Uterus (tissue), 3 donors: ENCODE measurements at regions not wholly inside any gene's neighbourhood (a gene's known extent, or its start where the extent isn't known, plus 50 kb on each side); places are given as distances from the start of the nearest gene placed in this dataset.

ENCODE experiments used
- DNase-seq, 2 donors: peaks; one replicate each; pipeline ENCODE4 v3.0.0-alpha.2; 2019 to 2020
- H3K27ac ChIP-seq, 2 donors: fragments of 200-600 bp; sonication (generic); 1 replicate in 1 of 2; 2 replicates in 1 of 2; pipeline ENCODE4 v1.5.1; 2016 to 2018
- H3K27me3 ChIP-seq, 2 donors: fragments of 200-600 bp; sonication (generic); one replicate each; pipeline ENCODE4 v1.5.1; 2018 to 2019; ENCODE audit warnings: control low read depth in 1 of 2
- H3K36me3 ChIP-seq, 2 donors: fragments of 200-600 bp; sonication (generic); one replicate each; pipeline ENCODE4 v1.5.1; 2019; ENCODE audit warnings: control low read depth in 1 of 2
- H3K4me1 ChIP-seq, 2 donors: fragments of 200-600 bp; sonication (generic); one replicate each; pipeline ENCODE4 v1.5.1; 2018 to 2019; ENCODE audit warnings: control low read depth in 1 of 2
- H3K4me3 ChIP-seq, 2 donors: fragments of 200-600 bp; sonication (generic); 1 replicate in 1 of 2; 2 replicates in 1 of 2; pipeline ENCODE4 v1.5.1; 2018 to 2019; ENCODE audit warnings: mild to moderate bottlenecking in 1 of 2
- H3K9me3 ChIP-seq, 2 donors: fragments of 200-600 bp; sonication (generic); one replicate each; pipeline ENCODE4 v1.5.1; 2019; ENCODE audit warnings: control low read depth in 1 of 2
- POLR2A ChIP-seq, 2 donors: fragments of 450-650 bp; IDR thresholded peaks; one replicate each; pipeline ENCODE4 v1.6.1; 2016; ENCODE audit warnings: antibody characterized with exemption in 2 of 2, mild to moderate bottlenecking in 1 of 2, moderate library complexity in 1 of 2
- intact Hi-C: fragments of 100-400 bp; cut with DNase I; formaldehyde crosslinking; loops from one replicate; pipeline ENCODE4 v1.15.1; 2023; ENCODE audit warnings: low total_unique reads
- TF ChIP-seq, protein P1 (sequence below), 4 experiments: fragments of 200-600 bp in 2 of 4; fragments of 450-650 bp in 2 of 4; sonication (generic) in 2 of 4; IDR thresholded peaks; one replicate each; pipeline ENCODE4 v1.5.1; 2016 to 2019; ENCODE audit warnings: antibody characterized with exemption in 4 of 4, mild to moderate bottlenecking in 2 of 4, moderate library complexity in 1 of 4
- donor health status: DM: yes; HTN: yes; CAD: no.

DNA sequence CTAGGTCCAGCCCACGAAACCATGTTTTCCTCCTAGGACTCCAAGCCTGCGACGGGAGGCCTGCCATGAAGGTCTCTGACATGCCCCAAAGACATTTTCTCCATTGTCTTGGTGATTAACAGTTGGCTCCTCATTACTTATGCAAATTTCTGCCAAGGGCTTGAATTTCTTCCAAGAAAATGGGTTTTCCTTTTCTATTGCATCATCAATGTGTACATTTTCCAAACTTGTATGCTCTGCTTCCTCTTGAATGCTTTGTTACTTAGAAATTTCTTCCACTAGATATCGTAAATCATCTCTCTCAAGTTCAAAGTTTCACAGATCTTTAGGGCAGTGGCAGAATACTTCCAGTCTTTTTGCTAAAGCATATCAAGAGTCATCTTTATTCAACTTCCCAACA is 1792.7 kb upstream of the CDH9 start:
- intact Hi-C loops = no loop called here
- DNase-seq = no peak

GRCh38 chr5:28823231-28823630 is 1784.8 kb upstream of the CDH9 start:
- intact Hi-C loops = no loop called here
- TF ChIP-seq, protein P1, sequence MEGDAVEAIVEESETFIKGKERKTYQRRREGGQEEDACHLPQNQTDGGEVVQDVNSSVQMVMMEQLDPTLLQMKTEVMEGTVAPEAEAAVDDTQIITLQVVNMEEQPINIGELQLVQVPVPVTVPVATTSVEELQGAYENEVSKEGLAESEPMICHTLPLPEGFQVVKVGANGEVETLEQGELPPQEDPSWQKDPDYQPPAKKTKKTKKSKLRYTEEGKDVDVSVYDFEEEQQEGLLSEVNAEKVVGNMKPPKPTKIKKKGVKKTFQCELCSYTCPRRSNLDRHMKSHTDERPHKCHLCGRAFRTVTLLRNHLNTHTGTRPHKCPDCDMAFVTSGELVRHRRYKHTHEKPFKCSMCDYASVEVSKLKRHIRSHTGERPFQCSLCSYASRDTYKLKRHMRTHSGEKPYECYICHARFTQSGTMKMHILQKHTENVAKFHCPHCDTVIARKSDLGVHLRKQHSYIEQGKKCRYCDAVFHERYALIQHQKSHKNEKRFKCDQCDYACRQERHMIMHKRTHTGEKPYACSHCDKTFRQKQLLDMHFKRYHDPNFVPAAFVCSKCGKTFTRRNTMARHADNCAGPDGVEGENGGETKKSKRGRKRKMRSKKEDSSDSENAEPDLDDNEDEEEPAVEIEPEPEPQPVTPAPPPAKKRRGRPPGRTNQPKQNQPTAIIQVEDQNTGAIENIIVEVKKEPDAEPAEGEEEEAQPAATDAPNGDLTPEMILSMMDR (IDR thresholded peaks at IDR 0.05) = no peak
- TF ChIP-seq POLR2A (IDR thresholded peaks at IDR 0.05) = no peak
- no peak for DNase-seq
- Histone ChIP-seq H3K27me3 (no peaks in the 10 kb centered on the region), H3K4me3 (no peak overlapping the region), H3K27ac (no peak overlapping the region), H3K4me1 (no peaks in the 10 kb centered on the region), H3K9me3 (no peaks in the 10 kb centered on the region), H3K36me3 (no peaks in the 10 kb centered on the region)

More for the DNA sequence above, 1792.7 kb upstream of the CDH9 start:
- Histone ChIP-seq H3K27ac (no peak overlapping the region), H3K9me3 (no peaks in the 10 kb centered on the region), H3K4me1 (no peaks in the 10 kb centered on the region), H3K4me3 (no peak overlapping the region), H3K27me3 (no peaks in the 10 kb centered on the region), H3K36me3 (no peaks in the 10 kb centered on the region)
- TF ChIP-seq, protein P1 (IDR thresholded peaks at IDR 0.05) = no peak

DNA sequence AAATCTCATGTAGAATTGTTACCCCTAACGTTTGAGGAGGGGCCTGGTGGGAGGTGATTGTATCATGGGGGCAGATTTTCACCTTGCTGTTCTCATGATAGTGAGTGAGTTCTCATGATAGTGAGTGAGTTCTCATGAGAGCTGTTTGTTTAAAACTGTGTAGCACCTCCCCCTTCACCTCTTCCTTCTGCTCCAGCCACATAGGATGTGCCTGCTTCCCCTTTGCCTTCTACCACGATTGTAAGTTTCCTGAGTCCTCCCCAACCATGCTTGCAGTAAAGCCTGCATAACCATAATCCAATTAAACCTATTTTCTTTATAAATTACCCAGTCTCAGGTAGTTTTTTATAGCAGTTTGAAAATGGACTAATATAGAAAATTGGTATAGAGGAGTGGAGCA is 1783.7 kb upstream of the CDH9 start:
- no peaks in the 10 kb centered on the region for H3K4me1 ChIP-seq
- H3K4me3 ChIP-seq = no peak overlapping the region
- no peak for TF ChIP-seq POLR2A (IDR thresholded peaks at IDR 0.05)
- H3K36me3 ChIP-seq = no peaks in the 10 kb centered on the region
- intact Hi-C loops = no loop called here
- no peaks in the 10 kb centered on the region for H3K27me3 ChIP-seq
- DNase-seq = no peak
- no peak overlapping the region for H3K27ac ChIP-seq
- no peaks in the 10 kb centered on the region for H3K9me3 ChIP-seq

DNA sequence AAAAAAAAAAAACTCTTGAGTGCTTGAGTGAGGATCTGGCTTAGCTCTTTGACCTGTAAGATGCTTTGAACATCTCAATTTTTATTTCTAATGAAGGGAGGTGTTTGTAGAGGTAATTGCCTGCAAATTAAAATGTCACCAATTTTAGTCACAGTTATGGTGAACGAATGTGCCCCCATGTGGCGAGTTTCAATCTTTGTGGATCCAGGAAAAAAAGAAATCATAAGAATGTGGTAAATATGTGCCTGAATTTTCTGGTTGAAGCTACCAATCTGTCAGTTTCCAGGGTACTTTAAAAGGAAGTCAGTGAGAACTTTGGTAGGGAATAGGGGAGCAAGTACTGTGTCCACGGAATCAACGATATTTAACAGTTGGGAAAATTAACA is 1772.4 kb upstream of the CDH9 start:
- no peaks in the 10 kb centered on the region for H3K27me3 ChIP-seq
- no peak for DNase-seq
- no peak overlapping the region for H3K27ac ChIP-seq
- no peaks in the 10 kb centered on the region for H3K9me3 ChIP-seq
- no peaks in the 10 kb centered on the region for H3K36me3 ChIP-seq
- intact Hi-C loops = no loop called here
- H3K4me3 ChIP-seq = no peak overlapping the region
- TF ChIP-seq, protein P1 (IDR thresholded peaks at IDR 0.05) = no peak
- no peak for TF ChIP-seq POLR2A (IDR thresholded peaks at IDR 0.05)
- H3K4me1 ChIP-seq = no peaks in the 10 kb centered on the region

- no peak for DNase-seq
- Histone ChIP-seq H3K27ac (no peak overlapping the region), H3K27me3 (no peaks in the 10 kb centered on the region), H3K4me1 (no peaks in the 10 kb centered on the region), H3K36me3 (no peaks in the 10 kb centered on the region), H3K9me3 (no peaks in the 10 kb centered on the region), H3K4me3 (no peak overlapping the region)
- intact Hi-C loops = no loop called here
- no peak for TF ChIP-seq POLR2A (IDR thresholded peaks at IDR 0.05)
- TF ChIP-seq, protein P1 (IDR thresholded peaks at IDR 0.05) = no peak
Observed at GRCh38 chr5:28809811-28810750, 1771.7 kb upstream of the CDH9 start.
